ENCODE measurements at regions not wholly inside any gene's neighbourhood (a gene's known extent, or its start where the extent isn't known, plus 50 kb on each side); places are given as distances from the start of the nearest gene placed in this dataset.

DNA sequence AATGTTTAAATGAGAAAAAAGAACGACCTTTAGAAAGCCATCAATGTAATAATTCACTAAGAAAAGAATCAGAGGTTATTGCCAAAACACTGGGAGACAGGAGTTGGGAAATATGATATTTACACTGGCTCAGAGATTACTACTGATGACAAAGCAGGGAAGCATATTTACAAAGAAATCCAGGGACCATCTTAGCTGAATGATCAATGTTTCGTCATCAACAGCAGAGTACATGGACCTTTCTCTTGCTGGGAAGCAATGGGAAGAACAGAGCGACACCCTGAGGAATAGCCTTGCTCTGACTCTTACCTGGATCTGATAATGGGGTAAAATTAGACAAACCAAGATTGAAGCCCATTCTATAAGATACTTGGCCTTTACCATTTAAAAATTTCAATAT is 1293.5 kb downstream of the XPNPEP1 start:
- H3K4me1 ChIP-seq (ENCODE audit: control extremely low read depth in 1 of 4, control insufficient read depth in 4 of 4, insufficient read depth in 4 of 4, low read length in 3 of 4): no peaks in the 10 kb centered on the region
- H3K9me3 ChIP-seq (ENCODE audit: control extremely low read depth in 1 of 5, control insufficient read depth in 4 of 5, insufficient read depth in 2 of 5, low read depth in 1 of 5, low read length in 4 of 5): no peaks in the 10 kb centered on the region
- no peaks in the 10 kb centered on the region for H3K36me3 ChIP-seq (ENCODE audit: control insufficient read depth in 4 of 4, insufficient read depth in 4 of 4, low read length in 3 of 4)
- DNase-seq: no peak
- ChIA-PET CTCF (no interaction called here), POLR2A (no interaction called here)
- no peak overlapping the region for H3K27ac ChIP-seq (ENCODE audit: insufficient read depth in 1 of 2, low read depth in 1 of 2, low read length in 2 of 2, poor library complexity in 1 of 2, severe bottlenecking in 2 of 2)
- no peaks in the 10 kb centered on the region for H3K27me3 ChIP-seq (replicated peaks in 2 of 5; ENCODE audit: control insufficient read depth in 4 of 5, insufficient read depth in 5 of 5, low read length in 4 of 5)
- WGBS (ENCODE audit: insufficient coverage): 89% methylated on average over 1 of the region's 3 CpGs
- no peak overlapping the region for H3K4me3 ChIP-seq (ENCODE audit: control insufficient read depth in 1 of 7, extremely low read depth in 1 of 7, insufficient read depth in 4 of 7, low read depth in 2 of 7, low read length in 6 of 7)

DNA sequence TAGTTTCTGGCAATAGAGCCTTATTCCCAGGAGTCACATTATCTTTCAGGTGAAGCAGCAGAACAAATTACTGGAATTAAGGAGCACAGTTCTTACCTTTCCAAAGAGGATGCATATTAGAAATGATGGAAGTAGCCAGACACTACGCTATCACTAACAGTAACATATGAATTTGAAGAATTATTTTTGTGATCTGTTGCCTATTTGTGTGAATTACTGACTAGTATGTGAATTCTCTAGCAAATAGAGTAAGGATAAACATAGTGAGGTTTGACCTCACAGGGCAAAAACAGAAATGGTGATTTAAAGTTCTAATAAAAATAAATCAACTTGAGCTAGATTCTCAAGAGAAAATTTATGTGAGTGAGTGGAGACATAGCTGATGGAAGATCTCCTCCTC is 1299.3 kb downstream of the XPNPEP1 start:
- Histone ChIP-seq H3K27ac (ENCODE audit: insufficient read depth in 1 of 2, low read depth in 1 of 2, low read length in 2 of 2, poor library complexity in 1 of 2, severe bottlenecking in 2 of 2) (no peak overlapping the region), H3K9me3 (ENCODE audit: control extremely low read depth in 1 of 5, control insufficient read depth in 4 of 5, insufficient read depth in 2 of 5, low read depth in 1 of 5, low read length in 4 of 5) (no peaks in the 10 kb centered on the region), H3K4me3 (ENCODE audit: control insufficient read depth in 1 of 7, extremely low read depth in 1 of 7, insufficient read depth in 4 of 7, low read depth in 2 of 7, low read length in 6 of 7) (no peak overlapping the region), H3K4me1 (ENCODE audit: control extremely low read depth in 1 of 4, control insufficient read depth in 4 of 4, insufficient read depth in 4 of 4, low read length in 3 of 4) (no peaks in the 10 kb centered on the region), H3K36me3 (ENCODE audit: control insufficient read depth in 4 of 4, insufficient read depth in 4 of 4, low read length in 3 of 4) (no peaks in the 10 kb centered on the region), H3K27me3 (replicated peaks in 2 of 5; ENCODE audit: control insufficient read depth in 4 of 5, insufficient read depth in 5 of 5, low read length in 4 of 5) (no peaks in the 10 kb centered on the region)
- CTCF ChIA-PET: no interaction called here
- no peak for DNase-seq
- no CpG with 5 or more reads among the region's 1 CpG for whole genome bisulfite sequencing (ENCODE audit: insufficient coverage)
- POLR2A ChIA-PET: no interaction called here

DNA sequence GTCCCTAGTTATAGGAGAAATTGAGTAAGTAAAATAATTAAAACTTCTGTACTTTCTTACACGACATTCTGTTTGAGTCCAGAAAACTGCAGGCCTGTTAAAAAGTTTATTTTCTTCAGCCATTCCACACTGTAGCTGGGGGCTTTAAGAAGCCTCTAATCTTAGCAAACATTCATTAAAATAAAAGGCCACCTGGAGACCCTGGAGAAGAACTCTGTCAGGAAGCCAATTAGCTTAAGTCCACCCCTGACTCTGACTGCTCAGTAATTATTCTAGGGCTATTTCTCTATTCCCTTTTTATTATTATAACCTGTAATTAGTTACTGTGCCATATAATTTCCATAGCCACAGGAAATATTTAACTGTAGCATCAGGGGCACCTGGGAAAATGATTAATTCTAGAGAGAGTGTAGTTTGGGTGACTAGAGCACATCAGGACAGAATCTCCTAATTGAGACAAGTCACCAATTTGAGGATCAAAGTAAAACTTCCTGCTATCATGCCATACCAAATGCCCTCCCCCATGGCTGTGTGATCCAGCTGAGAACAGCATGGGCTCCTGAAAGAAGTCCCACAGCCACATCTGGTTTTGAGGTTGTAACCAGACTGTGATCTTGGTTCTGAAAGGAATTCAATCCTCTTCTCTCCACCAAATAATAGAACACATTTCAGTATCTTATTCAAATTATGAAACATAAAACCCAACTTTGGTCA is 1302.3 kb downstream of the XPNPEP1 start:
- no peaks in the 10 kb centered on the region for H3K36me3 ChIP-seq (ENCODE audit: control insufficient read depth in 4 of 4, insufficient read depth in 4 of 4, low read length in 3 of 4)
- WGBS (ENCODE audit: insufficient coverage): 80% methylated on average over 1 of the region's 1 CpG
- CTCF ChIA-PET: no interaction called here
- H3K4me3 ChIP-seq (ENCODE audit: control insufficient read depth in 1 of 7, extremely low read depth in 1 of 7, insufficient read depth in 4 of 7, low read depth in 2 of 7, low read length in 6 of 7): no peak overlapping the region
- POLR2A ChIA-PET: no interaction called here
- DNase-seq: no peak
- H3K27ac ChIP-seq (ENCODE audit: insufficient read depth in 1 of 2, low read depth in 1 of 2, low read length in 2 of 2, poor library complexity in 1 of 2, severe bottlenecking in 2 of 2): no peak overlapping the region
- no peaks in the 10 kb centered on the region for H3K4me1 ChIP-seq (ENCODE audit: control extremely low read depth in 1 of 4, control insufficient read depth in 4 of 4, insufficient read depth in 4 of 4, low read length in 3 of 4)
- no peaks in the 10 kb centered on the region for H3K27me3 ChIP-seq (replicated peaks in 2 of 5; ENCODE audit: control insufficient read depth in 4 of 5, insufficient read depth in 5 of 5, low read length in 4 of 5)
- H3K9me3 ChIP-seq (ENCODE audit: control extremely low read depth in 1 of 5, control insufficient read depth in 4 of 5, insufficient read depth in 2 of 5, low read depth in 1 of 5, low read length in 4 of 5): no peaks in the 10 kb centered on the region

DNA sequence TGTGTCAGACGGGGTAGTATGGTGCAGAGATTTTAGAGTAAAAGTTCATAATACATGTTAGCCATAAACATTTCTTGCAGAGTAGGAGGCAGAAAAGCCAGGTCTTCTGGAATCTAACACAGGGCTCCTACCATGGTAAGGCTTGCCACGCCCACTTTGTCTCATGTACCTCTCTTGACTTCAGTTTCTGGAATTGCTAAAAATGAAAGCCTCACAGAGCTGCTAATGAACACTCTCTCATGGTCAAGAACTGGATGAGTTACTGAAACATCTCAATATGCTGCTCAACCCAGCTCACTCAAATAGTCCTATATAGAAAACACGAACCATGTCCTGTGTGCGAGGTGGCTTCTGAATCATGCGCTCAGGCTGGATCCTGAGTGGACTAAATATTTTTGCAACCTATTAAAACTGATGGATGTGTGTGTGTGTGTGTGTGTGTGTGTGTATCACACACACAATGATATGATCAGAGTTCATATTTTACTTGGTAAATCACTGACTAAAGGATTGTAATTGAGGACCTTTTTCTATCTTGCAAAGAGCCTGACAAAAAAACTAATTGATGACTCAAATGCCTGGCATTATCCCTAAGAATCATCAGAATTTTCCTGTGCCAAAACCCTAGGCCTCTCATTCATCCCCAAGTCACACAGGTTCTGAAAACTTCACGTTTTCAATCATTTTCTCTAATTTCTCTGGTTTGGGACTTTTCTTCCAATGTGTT is 1306.6 kb downstream of the XPNPEP1 start:
- Histone ChIP-seq H3K27ac (ENCODE audit: insufficient read depth in 1 of 2, low read depth in 1 of 2, low read length in 2 of 2, poor library complexity in 1 of 2, severe bottlenecking in 2 of 2) (no peak overlapping the region), H3K36me3 (ENCODE audit: control insufficient read depth in 4 of 4, insufficient read depth in 4 of 4, low read length in 3 of 4) (no peaks in the 10 kb centered on the region), H3K4me1 (ENCODE audit: control extremely low read depth in 1 of 4, control insufficient read depth in 4 of 4, insufficient read depth in 4 of 4, low read length in 3 of 4) (no peaks in the 10 kb centered on the region), H3K27me3 (replicated peaks in 2 of 5; ENCODE audit: control insufficient read depth in 4 of 5, insufficient read depth in 5 of 5, low read length in 4 of 5) (peaks cover 0 to 3% (median 0%) of the 10 kb centered on the region in 5 experiments), H3K9me3 (ENCODE audit: control extremely low read depth in 1 of 5, control insufficient read depth in 4 of 5, insufficient read depth in 2 of 5, low read depth in 1 of 5, low read length in 4 of 5) (no peaks in the 10 kb centered on the region), H3K4me3 (ENCODE audit: control insufficient read depth in 1 of 7, extremely low read depth in 1 of 7, insufficient read depth in 4 of 7, low read depth in 2 of 7, low read length in 6 of 7) (no peak overlapping the region)
- WGBS (ENCODE audit: insufficient coverage): 36% methylated on average over 2 of the region's 6 CpGs
- POLR2A ChIA-PET: no interaction called here
- CTCF ChIA-PET: no interaction called here
- no peak for DNase-seq

DNA sequence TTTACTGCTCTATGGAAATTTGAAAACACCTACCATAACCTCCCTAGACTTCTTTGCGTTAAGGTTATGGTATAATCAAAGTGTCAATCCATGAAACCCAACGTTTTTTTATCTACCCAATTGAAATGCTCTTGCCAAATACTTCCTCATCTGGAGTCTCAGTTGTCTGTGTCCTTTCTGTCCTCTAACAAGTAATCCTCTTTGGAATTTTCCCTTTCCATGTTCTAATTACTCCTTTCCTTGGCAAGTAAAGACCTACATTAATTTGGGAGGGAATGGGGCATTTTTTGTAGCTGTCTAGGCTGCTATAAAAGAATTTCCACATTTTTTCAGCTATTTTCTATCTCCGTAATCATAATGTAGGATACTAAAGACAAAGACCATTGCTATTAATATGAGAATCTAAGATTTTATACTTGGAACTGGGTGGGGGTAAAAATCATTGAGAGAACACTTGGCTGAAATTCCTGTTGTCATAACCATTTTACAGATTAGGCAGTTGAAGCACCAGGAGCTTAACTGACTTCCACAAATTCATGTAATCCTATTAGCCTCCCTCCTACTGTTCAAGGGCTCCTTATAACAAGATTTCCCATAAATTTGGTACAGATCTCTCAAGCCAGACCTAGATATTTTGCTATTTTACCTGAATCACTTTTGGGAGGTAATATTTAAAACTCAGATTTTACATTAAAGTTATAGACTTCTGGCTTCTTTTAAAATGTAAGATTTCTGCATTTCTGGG is 1307.6 kb downstream of the XPNPEP1 start:
- ChIA-PET POLR2A (no interaction called here), CTCF (no interaction called here)
- H3K36me3 ChIP-seq (ENCODE audit: control insufficient read depth in 4 of 4, insufficient read depth in 4 of 4, low read length in 3 of 4): no peaks in the 10 kb centered on the region
- no peak overlapping the region for H3K27ac ChIP-seq (ENCODE audit: insufficient read depth in 1 of 2, low read depth in 1 of 2, low read length in 2 of 2, poor library complexity in 1 of 2, severe bottlenecking in 2 of 2)
- 71% methylated on average over 2 of the region's 3 CpGs for WGBS (ENCODE audit: insufficient coverage)
- peaks cover 0 to 3% (median 0%) of the 10 kb centered on the region in 5 experiments for H3K27me3 ChIP-seq (replicated peaks in 2 of 5; ENCODE audit: control insufficient read depth in 4 of 5, insufficient read depth in 5 of 5, low read length in 4 of 5)
- DNase-seq: no peak
- H3K4me1 ChIP-seq (ENCODE audit: control extremely low read depth in 1 of 4, control insufficient read depth in 4 of 4, insufficient read depth in 4 of 4, low read length in 3 of 4): no peaks in the 10 kb centered on the region
- H3K9me3 ChIP-seq (ENCODE audit: control extremely low read depth in 1 of 5, control insufficient read depth in 4 of 5, insufficient read depth in 2 of 5, low read depth in 1 of 5, low read length in 4 of 5): no peaks in the 10 kb centered on the region
- H3K4me3 ChIP-seq (ENCODE audit: control insufficient read depth in 1 of 7, extremely low read depth in 1 of 7, insufficient read depth in 4 of 7, low read depth in 2 of 7, low read length in 6 of 7): no peak overlapping the region

DNA sequence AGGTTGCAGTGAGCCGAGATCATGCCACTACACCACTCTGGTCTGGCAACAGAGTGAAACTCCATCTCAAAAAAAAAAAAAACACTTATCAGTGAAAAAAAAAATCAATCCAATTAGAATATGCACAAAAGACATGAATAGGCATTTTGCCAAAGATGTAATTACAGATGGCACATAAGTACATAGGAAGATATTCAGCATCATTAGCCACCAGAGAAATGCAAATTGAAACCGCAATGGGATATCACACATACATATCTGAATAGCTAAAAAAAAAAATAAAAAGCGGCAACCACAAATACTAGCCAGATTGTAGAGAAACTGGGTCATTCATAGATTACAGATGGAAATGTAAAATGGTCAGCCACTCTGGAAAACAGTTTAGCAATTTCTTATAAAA is 1310.8 kb downstream of the XPNPEP1 start:
- Histone ChIP-seq H3K36me3 (ENCODE audit: control insufficient read depth in 4 of 4, insufficient read depth in 4 of 4, low read length in 3 of 4) (no peaks in the 10 kb centered on the region), H3K27me3 (replicated peaks in 2 of 5; ENCODE audit: control insufficient read depth in 4 of 5, insufficient read depth in 5 of 5, low read length in 4 of 5) (peaks cover 0 to 3% (median 0%) of the 10 kb centered on the region in 5 experiments), H3K4me1 (ENCODE audit: control extremely low read depth in 1 of 4, control insufficient read depth in 4 of 4, insufficient read depth in 4 of 4, low read length in 3 of 4) (no peaks in the 10 kb centered on the region), H3K27ac (ENCODE audit: insufficient read depth in 1 of 2, low read depth in 1 of 2, low read length in 2 of 2, poor library complexity in 1 of 2, severe bottlenecking in 2 of 2) (no peak overlapping the region), H3K4me3 (ENCODE audit: control insufficient read depth in 1 of 7, extremely low read depth in 1 of 7, insufficient read depth in 4 of 7, low read depth in 2 of 7, low read length in 6 of 7) (no peak overlapping the region), H3K9me3 (ENCODE audit: control extremely low read depth in 1 of 5, control insufficient read depth in 4 of 5, insufficient read depth in 2 of 5, low read depth in 1 of 5, low read length in 4 of 5) (no peaks in the 10 kb centered on the region)
- no peak for DNase-seq
- POLR2A ChIA-PET: no interaction called here
- WGBS (ENCODE audit: insufficient coverage): no CpG with 5 or more reads among the region's 3 CpGs
- CTCF ChIA-PET: no interaction called here

DNA sequence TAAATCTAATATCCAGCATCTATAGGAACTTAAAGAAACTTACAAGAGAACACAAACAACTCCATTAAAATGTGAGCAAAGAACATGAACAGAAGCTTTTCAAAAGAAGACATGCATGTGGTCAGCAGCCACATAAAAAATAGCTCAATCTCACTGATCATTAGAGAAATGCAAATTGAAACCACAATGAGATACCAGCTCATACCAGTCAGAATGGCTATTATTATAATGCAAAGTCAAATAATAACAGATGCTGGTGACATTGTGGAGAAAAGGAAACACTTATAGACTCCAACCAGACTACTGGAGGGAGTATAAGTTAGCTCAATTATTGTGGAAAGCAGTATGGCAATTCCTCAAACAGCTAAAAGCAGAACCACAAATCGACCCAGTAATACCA is 1314.5 kb downstream of the XPNPEP1 start:
- Histone ChIP-seq H3K4me1 (ENCODE audit: control extremely low read depth in 1 of 4, control insufficient read depth in 4 of 4, insufficient read depth in 4 of 4, low read length in 3 of 4) (no peaks in the 10 kb centered on the region), H3K4me3 (ENCODE audit: control insufficient read depth in 1 of 7, extremely low read depth in 1 of 7, insufficient read depth in 4 of 7, low read depth in 2 of 7, low read length in 6 of 7) (no peak overlapping the region), H3K27me3 (replicated peaks in 2 of 5; ENCODE audit: control insufficient read depth in 4 of 5, insufficient read depth in 5 of 5, low read length in 4 of 5) (no peaks in the 10 kb centered on the region), H3K27ac (ENCODE audit: insufficient read depth in 1 of 2, low read depth in 1 of 2, low read length in 2 of 2, poor library complexity in 1 of 2, severe bottlenecking in 2 of 2) (no peak overlapping the region), H3K9me3 (ENCODE audit: control extremely low read depth in 1 of 5, control insufficient read depth in 4 of 5, insufficient read depth in 2 of 5, low read depth in 1 of 5, low read length in 4 of 5) (no peaks in the 10 kb centered on the region), H3K36me3 (ENCODE audit: control insufficient read depth in 4 of 4, insufficient read depth in 4 of 4, low read length in 3 of 4) (no peaks in the 10 kb centered on the region)
- POLR2A ChIA-PET: no interaction called here
- CTCF ChIA-PET: no interaction called here
- WGBS (ENCODE audit: insufficient coverage): no CpG with 5 or more reads among the region's 1 CpG
- DNase-seq: no peak

All from common myeloid progenitor, CD34-positive (primary cell).